DND-41 (cell line): ENCODE measurements at regions not wholly inside any gene's neighbourhood (a gene's known extent, or its start where the extent isn't known, plus 50 kb on each side); places are given as distances from the start of the nearest gene placed in this dataset.

Source experiments
- ATAC-seq: fragments of 200-7000 bp; cut with Tn5 transposase; 3 replicates; pipeline ENCODE4 v1.9.1; 2021; ENCODE audit warnings: low read depth; ENCODE audit not compliant: insufficient read depth
- DNase-seq: peaks from one replicate; pipeline ENCODE4 v3.0.0-alpha.2; 2020
- H2AFZ ChIP-seq: 2 replicates; pipeline ENCODE4 v1.6.0; 2012; ENCODE audit warnings: low read depth, low read length
- H3K27ac ChIP-seq: 2 replicates; pipeline ENCODE4 v1.5.1; 2012; ENCODE audit warnings: low read length, inconsistent platforms
- H3K27me3 ChIP-seq: fragments of 200-600 bp; sonication (generic); 2 replicates; pipeline ENCODE4 v1.6.0; 2012; ENCODE audit warnings: low read length, mild to moderate bottlenecking, inconsistent platforms; ENCODE audit not compliant: insufficient read depth, poor library complexity
- H3K36me3 ChIP-seq: 2 replicates; pipeline ENCODE4 v1.5.1; 2012; ENCODE audit warnings: low read length, inconsistent platforms; ENCODE audit not compliant: insufficient read depth
- H3K4me1 ChIP-seq: 2 replicates; pipeline ENCODE4 v1.5.1; 2012; ENCODE audit warnings: mild to moderate bottlenecking, low read length; ENCODE audit not compliant: insufficient read depth
- H3K4me2 ChIP-seq: 2 replicates; pipeline ENCODE4 v1.6.0; 2012; ENCODE audit warnings: mild to moderate bottlenecking, moderate library complexity, low read length, inconsistent platforms; ENCODE audit not compliant: insufficient read depth
- H3K4me3 ChIP-seq, 2 experiments: fragments of 200-600 bp in 1 of 2; shearing (Covaris generic) in 1 of 2; 2 replicates each; pipeline ENCODE4 v1.5.1; 2012 to 2016; ENCODE audit warnings: inconsistent platforms in 2 of 2, low read length in 2 of 2, mild to moderate bottlenecking in 2 of 2, low read depth in 1 of 2, moderate library complexity in 1 of 2
- H3K79me2 ChIP-seq: 2 replicates; pipeline ENCODE4 v1.6.0; 2012; ENCODE audit warnings: low read length, inconsistent platforms; ENCODE audit not compliant: insufficient read depth
- H3K9ac ChIP-seq: 2 replicates; pipeline ENCODE4 v1.6.0; 2012; ENCODE audit warnings: low read depth, mild to moderate bottlenecking, inconsistent platforms, low read length, moderate library complexity
- H3K9me3 ChIP-seq: 2 replicates; pipeline ENCODE4 v1.5.1; 2012; ENCODE audit warnings: low read length, moderate library complexity, mild to moderate bottlenecking, inconsistent platforms; ENCODE audit not compliant: insufficient read depth, severe bottlenecking
- H4K20me1 ChIP-seq: 2 replicates; pipeline ENCODE4 v1.6.0; 2012; ENCODE audit warnings: low read length; ENCODE audit not compliant: insufficient read depth
- EZH2 ChIP-seq: IDR thresholded peaks from 3 replicates; pipeline ENCODE4 v1.6.1; 2012; ENCODE audit warnings: borderline replicate concordance, low read depth, mild to moderate bottlenecking, moderate library complexity, low read length, inconsistent platforms; ENCODE audit not compliant: severe bottlenecking
- TF ChIP-seq, protein P1 (sequence below): IDR thresholded peaks from 2 replicates; pipeline ENCODE4 v1.5.1; 2012; ENCODE audit warnings: borderline replicate concordance, low read length, moderate library complexity, mild to moderate bottlenecking; ENCODE audit not compliant: poor library complexity, severe bottlenecking; ENCODE audit errors: extremely low read depth

DNA sequence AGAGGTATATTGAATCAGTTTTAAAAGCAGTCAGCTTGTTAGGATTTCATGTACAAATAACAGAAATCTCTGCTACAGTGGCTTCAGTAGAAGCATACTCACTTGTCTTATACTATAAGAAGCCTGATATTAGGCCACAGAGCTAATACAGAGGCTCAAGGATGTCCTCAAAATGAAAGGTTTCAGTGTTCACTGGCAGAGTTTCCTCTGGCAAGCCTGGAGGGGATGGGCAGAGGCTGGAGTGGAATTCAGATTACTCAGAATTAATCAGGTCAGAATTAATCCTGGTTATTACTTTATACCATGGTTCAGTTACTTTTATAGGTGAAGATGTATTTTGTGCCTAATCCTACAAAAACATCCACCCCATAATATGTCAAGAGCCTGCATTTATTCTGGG, 520.5 kb downstream of the USP25 start:
- no peaks in the 10 kb centered on the region for H3K9me3 ChIP-seq

DNA sequence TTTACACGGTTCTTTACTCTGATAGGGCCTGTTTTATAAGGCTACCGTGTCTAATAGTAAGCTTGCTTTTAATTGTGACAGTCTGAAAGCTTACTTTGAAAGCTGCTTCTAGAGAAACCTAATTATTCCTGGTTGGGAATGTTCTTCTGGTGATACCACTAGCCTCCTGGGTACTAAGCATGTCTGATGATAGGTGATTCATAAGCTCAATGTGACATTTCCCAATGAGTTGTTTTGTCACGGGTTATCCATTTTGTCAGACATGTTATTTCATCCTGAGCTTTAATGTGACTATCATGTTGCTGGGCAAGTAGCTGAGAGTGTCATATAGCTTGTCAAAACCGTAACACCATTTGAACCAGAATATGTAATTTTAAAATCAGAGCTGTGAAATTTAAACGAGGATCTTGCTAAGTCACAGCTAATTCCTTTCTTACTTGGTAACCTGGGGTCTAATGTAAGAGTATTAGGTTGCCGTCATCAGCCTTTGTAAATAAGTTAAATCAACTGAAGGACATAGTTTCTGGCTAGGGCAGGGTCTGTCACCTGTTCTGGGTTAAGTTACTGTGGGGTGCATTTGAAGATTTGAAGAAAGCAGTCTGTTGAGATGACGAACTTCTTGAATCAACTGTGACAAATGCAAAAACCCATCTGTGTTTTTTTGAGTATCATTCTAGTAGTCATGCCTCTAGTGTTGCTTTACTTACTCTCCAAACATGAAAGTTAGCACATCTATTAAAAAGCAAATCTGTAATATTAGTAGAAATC, 529.2 kb downstream of the USP25 start:
- TF ChIP-seq EZH2 = no peak
- TF ChIP-seq, protein P1, sequence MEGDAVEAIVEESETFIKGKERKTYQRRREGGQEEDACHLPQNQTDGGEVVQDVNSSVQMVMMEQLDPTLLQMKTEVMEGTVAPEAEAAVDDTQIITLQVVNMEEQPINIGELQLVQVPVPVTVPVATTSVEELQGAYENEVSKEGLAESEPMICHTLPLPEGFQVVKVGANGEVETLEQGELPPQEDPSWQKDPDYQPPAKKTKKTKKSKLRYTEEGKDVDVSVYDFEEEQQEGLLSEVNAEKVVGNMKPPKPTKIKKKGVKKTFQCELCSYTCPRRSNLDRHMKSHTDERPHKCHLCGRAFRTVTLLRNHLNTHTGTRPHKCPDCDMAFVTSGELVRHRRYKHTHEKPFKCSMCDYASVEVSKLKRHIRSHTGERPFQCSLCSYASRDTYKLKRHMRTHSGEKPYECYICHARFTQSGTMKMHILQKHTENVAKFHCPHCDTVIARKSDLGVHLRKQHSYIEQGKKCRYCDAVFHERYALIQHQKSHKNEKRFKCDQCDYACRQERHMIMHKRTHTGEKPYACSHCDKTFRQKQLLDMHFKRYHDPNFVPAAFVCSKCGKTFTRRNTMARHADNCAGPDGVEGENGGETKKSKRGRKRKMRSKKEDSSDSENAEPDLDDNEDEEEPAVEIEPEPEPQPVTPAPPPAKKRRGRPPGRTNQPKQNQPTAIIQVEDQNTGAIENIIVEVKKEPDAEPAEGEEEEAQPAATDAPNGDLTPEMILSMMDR = no peak
- Histone ChIP-seq H3K27ac (no peak overlapping the region), H3K36me3 (no peaks in the 10 kb centered on the region), H3K79me2 (no peaks in the 10 kb centered on the region), H3K9ac (no peak overlapping the region), H3K27me3 (no peaks in the 10 kb centered on the region), H3K4me3 (no peak overlapping the region), H3K9me3 (no peaks in the 10 kb centered on the region), H2AFZ (no peak overlapping the region), H4K20me1 (no peaks in the 10 kb centered on the region), H3K4me2 (no peak overlapping the region), H3K4me1 (no peaks in the 10 kb centered on the region)
- no peak for ATAC-seq
- DNase-seq = no peak

More for the DNA sequence above, 520.5 kb downstream of the USP25 start:
- H3K79me2 ChIP-seq = no peaks in the 10 kb centered on the region
- ATAC-seq = no peak
- TF ChIP-seq, protein P1 = no peak
- TF ChIP-seq EZH2 = no peak
- H2AFZ ChIP-seq = no peak overlapping the region
- no peaks in the 10 kb centered on the region for H4K20me1 ChIP-seq
- H3K27me3 ChIP-seq = no peaks in the 10 kb centered on the region
- H3K9ac ChIP-seq = no peak overlapping the region
- H3K4me3 ChIP-seq = no peak overlapping the region
- DNase-seq = no peak
- H3K4me1 ChIP-seq = no peaks in the 10 kb centered on the region
- no peaks in the 10 kb centered on the region for H3K36me3 ChIP-seq
- no peak overlapping the region for H3K4me2 ChIP-seq
- H3K27ac ChIP-seq = no peak overlapping the region

DNA sequence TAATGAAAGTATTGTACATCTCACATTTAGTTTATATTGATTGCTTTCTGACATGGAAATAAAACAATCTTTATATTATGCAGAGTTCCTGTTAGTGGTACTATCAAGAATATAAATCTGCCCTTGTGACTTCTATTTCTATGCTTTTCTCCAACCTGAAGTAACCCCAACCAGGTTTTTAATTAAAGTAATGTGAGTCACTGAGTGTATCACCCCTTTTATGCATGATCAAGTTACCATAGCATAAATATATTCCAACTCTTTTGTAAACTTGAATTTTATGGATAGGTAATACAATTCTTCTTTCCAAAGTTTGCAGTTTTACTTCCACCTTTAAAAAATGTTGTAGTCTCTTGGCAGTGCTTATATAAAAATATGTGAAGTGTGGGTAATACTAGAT, 532.3 kb downstream of the USP25 start:
- no peak overlapping the region for H3K27ac ChIP-seq
- no peak overlapping the region for H3K4me3 ChIP-seq
- no peaks in the 10 kb centered on the region for H3K4me1 ChIP-seq
- H4K20me1 ChIP-seq = no peaks in the 10 kb centered on the region
- no peak overlapping the region for H3K9ac ChIP-seq
- no peaks in the 10 kb centered on the region for H3K79me2 ChIP-seq
- DNase-seq = no peak
- H3K27me3 ChIP-seq = no peaks in the 10 kb centered on the region
- no peak for ATAC-seq
- no peaks in the 10 kb centered on the region for H3K9me3 ChIP-seq
- no peak overlapping the region for H3K4me2 ChIP-seq
- H2AFZ ChIP-seq = no peak overlapping the region
- TF ChIP-seq, protein P1 = no peak
- no peak for TF ChIP-seq EZH2
- no peaks in the 10 kb centered on the region for H3K36me3 ChIP-seq

DNA sequence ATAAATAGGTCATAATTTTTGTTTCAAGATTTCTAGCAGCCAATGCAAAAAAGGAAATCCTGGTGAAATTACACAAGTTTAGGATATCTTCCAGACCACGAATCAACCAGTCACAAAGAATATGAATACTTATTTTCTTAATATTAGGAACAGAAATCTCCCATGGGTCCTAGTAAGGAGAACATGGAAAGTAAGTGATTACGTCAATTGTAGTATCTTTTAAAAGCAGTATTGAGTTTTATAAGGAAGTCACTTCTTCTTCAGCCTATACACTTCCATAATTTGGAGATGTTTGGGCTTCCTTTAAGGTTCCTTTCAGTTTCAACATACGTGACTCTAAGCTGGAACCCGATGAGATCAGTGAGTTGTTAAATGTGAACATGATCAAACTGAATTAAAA, 534.5 kb downstream of the USP25 start:
- DNase-seq = no peak
- Histone ChIP-seq H3K9me3 (no peaks in the 10 kb centered on the region), H3K4me3 (no peak overlapping the region)

More for the DNA sequence above, 534.5 kb downstream of the USP25 start:
- no peak for TF ChIP-seq EZH2
- TF ChIP-seq, protein P1 = no peak
- Histone ChIP-seq H2AFZ (no peak overlapping the region), H3K27ac (no peak overlapping the region), H3K9ac (no peak overlapping the region), H3K4me1 (no peaks in the 10 kb centered on the region), H3K79me2 (no peaks in the 10 kb centered on the region), H3K36me3 (no peaks in the 10 kb centered on the region), H4K20me1 (no peaks in the 10 kb centered on the region), H3K4me2 (no peak overlapping the region), H3K27me3 (no peaks in the 10 kb centered on the region)
- ATAC-seq = no peak
